Fibroblast of peridontal ligament (primary cell): ENCODE measurements at regions not wholly inside any gene's neighbourhood (a gene's known extent, or its start where the extent isn't known, plus 50 kb on each side); places are given as distances from the start of the nearest gene placed in this dataset.

ENCODE experiments used
- DNase-seq: peaks from one replicate; pipeline ENCODE4 v3.0.0-alpha.2; 2010; ENCODE audit errors: extremely low read depth

- DNase-seq, result no peak
Measured at GRCh38 chr3:168653255-168653654, 557.5 kb upstream of the GOLIM4 start.

GRCh38 chr3:168648321-168648720 lies 552.6 kb upstream of the GOLIM4 start:
- DNase-seq, result no peak

DNA sequence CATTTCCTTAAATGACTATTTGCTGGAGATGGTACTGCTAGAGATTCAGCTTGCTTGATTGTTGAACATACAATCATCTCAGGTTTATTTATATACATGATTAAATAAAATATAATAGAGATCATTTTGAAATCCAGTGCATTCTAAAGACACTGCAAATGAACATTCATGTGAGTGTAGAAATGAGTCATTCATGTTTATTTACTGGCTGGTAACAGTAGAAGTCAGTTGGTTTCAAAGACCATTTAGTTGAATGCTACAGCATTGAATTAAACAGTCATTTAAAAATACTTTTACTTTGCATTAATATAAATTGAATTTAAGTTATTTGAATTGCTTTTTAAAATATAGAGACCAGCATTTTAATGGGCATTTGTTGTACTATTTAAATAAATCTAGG lies 551.9 kb upstream of the GOLIM4 start:
- DNase-seq, result no peak

DNA sequence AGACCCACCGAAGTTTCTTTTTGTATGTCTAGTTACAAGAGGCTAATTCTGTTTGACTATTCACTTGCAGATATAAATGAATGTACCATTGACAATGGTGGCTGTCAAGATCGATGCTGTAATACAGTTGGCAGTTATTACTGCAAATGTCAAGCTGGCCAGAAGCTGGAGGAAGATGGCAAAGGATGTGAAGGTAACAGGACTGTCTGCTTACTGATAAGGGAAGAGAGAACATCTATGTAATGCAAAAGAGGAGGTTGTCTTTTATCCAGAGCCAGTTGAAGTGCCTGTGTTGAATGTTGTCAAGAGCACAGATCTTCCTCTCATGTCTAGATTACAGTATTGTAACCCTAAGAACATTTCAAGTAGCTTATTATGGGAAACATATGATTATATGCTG lies 549.5 kb upstream of the GOLIM4 start:
- DNase-seq, result no peak

DNA sequence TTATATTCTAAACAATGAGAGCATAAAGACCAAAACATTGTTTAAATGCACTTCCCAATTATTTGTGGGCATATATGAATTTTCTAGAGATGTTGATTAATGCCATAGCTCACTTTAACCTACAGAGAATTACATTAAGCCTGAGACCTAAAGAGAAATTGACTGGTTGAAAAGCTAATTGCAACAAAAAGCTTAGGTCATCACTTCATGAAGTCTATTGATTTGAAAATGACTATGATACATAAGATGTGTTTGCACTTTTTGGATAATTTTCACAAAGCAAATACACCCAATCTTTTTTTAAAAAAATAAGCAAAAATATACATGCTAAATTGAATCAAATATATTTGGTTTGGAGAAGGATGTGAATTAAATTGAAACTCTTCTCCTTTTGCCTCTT lies 532.8 kb upstream of the GOLIM4 start:
- DNase-seq, result no peak

GRCh38 chr3:168625477-168625876 lies 529.8 kb upstream of the GOLIM4 start:
- no peak for DNase-seq

GRCh38 chr3:168624892-168625448 lies 529.2 kb upstream of the GOLIM4 start:
- no peak for DNase-seq

GRCh38 chr3:168624195-168624594 lies 528.5 kb upstream of the GOLIM4 start:
- no peak for DNase-seq

GRCh38 chr3:168622795-168623194 lies 527.1 kb upstream of the GOLIM4 start:
- no peak for DNase-seq

GRCh38 chr3:168620854-168621253 lies 525.1 kb upstream of the GOLIM4 start:
- no peak for DNase-seq

GRCh38 chr3:168618827-168619470 lies 523.2 kb upstream of the GOLIM4 start:
- no peak for DNase-seq

GRCh38 chr3:168617658-168618057 lies 521.9 kb upstream of the GOLIM4 start:
- DNase-seq, result no peak

GRCh38 chr3:168616915-168617314 lies 521.2 kb upstream of the GOLIM4 start:
- no peak for DNase-seq

DNA sequence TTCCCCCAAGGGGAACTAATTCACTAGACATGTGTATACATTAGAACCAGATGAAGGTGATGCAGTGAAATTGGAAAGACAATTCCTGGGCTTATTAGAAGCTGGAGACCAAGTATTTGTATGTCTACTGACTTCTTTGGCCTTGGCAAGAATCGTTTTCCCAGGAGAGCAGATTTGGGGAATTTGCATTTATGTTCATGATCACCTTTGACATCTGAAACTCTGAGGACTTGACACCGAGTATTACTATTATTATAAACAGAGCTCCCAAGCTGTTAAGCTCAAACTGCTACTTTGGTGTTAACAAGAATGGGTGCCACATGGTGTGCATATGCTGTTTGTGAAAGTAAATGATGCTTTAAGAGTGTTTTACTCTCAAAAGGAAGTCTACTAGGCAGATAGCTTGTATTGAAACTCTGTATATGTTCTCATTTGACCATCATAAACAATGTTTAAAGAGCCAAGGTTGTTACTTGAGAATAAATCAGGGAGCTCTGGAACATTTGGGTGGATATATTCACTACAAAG lies 519.8 kb upstream of the GOLIM4 start:
- DNase-seq, result no peak

DNA sequence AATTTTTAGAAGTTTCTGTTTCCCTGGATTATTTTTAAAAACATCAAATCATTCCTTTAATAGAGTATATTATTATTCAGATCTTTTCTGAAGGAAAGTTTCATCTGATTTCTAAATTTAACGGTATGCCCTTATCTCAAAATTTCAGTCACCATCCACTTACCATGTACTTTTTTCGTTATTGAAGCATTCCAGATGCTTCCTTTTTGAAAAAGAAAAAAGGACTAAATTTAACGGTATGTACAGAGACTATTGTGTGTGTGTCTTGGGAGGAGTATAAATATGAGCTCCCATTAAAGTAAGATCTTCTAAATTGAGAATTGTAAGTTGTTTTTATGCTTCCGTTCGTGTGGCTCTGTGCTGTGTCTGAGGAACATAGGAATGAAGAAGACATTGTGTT lies 517.4 kb upstream of the GOLIM4 start:
- DNase-seq, result no peak

DNA sequence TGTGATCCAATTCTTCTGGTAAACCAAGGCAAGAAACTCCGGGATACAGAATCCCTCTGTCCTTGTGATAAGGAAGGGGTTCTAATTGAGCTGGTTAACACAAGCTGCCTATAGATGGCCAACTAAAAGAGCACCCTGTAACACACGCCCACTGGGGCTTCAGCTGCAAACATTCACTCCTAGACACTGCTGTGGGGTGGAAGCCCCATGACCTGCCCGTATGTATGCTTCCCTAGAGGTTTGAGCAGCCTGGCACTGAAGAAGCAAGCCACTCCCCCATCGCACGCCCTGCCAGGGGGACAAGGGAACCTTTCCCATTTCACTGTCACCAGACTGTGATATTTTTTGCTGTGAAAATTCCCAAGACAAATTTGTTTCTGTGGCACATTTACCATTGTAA lies 516.9 kb upstream of the GOLIM4 start:
- DNase-seq, result no peak

GRCh38 chr3:168611826-168612225 lies 516.1 kb upstream of the GOLIM4 start:
- DNase-seq, result no peak

- DNase-seq, result no peak
Measured at GRCh38 chr3:168608926-168609325, 513.2 kb upstream of the GOLIM4 start.

DNA sequence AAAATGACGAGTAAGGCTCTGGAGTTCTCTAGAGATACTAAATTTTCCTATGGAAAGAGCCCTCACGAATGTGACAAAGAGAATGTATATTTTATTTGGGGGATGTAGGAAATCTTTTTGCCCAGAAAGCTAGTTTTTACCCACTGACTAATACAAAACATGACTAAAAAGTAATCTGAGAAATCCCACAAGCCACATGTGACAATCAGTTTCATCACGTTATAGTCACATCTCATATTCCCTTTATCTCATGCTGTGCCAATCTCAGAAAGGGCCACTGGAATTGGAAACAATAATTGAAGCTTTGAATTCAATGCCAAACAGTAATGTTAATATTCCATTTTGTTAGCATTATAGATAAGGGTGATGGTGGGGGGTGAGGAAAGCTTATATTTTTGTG lies 509.0 kb upstream of the GOLIM4 start:
- DNase-seq, result peak; percentile 1

- DNase-seq, result no peak
Measured at GRCh38 chr3:168598250-168598649, 502.5 kb upstream of the GOLIM4 start.

GRCh38 chr3:168596175-168596823 lies 500.6 kb upstream of the GOLIM4 start:
- no peak for DNase-seq

DNA sequence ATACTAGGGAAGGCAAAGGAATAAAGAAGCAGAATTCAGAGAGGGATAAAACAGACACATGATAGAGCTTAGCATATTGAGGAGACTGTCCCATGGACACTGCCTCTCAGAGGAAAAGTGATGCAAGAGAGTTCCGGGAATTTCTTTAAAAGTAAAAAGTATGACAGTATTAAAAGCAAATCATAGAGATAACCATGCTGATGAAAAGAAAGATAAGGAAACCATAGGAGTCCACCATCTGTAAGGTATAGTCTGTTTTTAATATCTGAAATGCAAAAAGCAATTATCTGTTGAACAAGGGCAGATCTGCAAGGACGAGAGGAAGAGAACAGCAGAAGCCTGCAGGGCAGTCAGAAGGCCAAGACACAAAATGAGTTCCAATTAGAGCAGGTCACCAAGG lies 495.9 kb upstream of the GOLIM4 start:
- no peak for DNase-seq

GRCh38 chr3:168589376-168589775 lies 493.7 kb upstream of the GOLIM4 start:
- DNase-seq, result no peak
